GM18867 (cell line): ENCODE measurements at regions not wholly inside any gene's neighbourhood (a gene's known extent, or its start where the extent isn't known, plus 50 kb on each side); places are given as distances from the start of the nearest gene placed in this dataset.
"Not testable (repeated sequence)": the region's sequence is repeated elsewhere in the genome, so short reads cannot be mapped to it uniquely, and the experiment has no call there.

ENCODE experiments used
- ATAC-seq: cut with Tn5 transposase; IDR thresholded peaks from one replicate; pipeline ENCODE4 v1.9.1; 2021; ENCODE audit warnings: mild to moderate bottlenecking, moderate library complexity; ENCODE audit not compliant: unreplicated experiment

DNA sequence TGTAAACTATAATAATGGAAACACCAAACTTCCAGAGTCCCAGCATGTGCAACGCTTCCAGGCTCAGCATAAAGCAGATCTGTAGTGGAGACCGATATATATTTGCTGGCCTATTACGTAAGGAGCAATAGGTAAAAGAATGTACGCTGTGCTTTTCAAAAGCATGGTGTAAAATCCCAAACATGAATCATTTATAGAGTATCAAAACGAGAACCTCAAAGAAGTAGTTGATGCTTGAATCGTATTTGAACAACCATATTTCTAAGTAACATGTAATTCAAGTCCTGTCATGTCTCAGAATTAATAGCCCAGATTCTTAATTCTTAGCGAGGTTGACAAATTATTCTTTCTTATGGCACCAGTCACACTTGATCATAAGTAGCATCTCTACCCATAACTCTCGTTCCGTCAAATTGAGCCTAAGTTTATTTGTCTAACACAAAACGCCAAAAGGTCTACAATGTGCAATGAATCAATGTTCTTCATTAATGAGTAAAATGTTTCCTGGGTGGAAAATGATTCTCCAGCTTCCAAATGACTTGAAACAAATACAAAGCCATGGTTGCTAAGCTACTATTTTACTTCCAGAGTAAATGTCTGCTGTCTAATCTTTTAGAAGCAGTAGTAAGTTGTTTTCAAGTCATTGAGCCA is 811.5 kb upstream of the FRG1 start:
- ATAC-seq, result no peak

DNA sequence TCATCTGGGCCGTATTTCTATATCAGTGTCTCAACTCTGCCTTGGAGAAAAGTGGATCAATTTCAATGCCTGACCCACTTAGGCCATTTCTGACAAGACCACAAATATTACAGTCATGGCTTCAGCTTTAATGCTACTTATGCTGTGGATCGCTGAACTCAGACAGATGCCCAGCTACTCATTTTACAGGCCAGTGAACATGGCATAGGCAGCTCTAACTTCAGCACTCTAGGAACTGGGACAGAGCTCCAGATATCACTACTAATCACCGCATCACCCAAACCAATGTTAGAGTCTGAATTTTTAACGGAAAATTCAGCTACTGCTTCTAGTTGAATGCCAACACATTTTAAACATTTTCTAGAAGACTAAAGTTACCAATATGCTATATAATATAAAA is 809.6 kb upstream of the FRG1 start:
- ATAC-seq, result no peak

DNA sequence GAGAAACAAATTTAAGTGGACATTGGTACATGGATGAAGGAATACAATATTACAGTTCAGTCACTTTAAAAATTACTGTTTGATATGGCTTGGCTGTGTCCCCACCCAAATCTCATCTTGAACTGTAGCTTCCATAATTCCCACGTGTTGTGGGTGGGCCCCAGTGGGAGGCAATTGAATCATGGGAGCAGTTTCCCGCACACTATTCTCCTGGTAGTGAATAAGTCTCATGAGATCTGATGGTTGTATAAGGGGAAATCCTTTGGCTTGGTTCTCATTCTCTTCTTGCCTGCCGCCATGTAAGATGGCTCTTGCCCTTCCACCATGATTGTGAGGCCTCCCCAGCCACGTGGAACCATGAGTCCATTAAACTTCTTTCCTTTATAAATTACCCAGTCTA is 804.2 kb upstream of the FRG1 start:
- no peak for ATAC-seq

DNA sequence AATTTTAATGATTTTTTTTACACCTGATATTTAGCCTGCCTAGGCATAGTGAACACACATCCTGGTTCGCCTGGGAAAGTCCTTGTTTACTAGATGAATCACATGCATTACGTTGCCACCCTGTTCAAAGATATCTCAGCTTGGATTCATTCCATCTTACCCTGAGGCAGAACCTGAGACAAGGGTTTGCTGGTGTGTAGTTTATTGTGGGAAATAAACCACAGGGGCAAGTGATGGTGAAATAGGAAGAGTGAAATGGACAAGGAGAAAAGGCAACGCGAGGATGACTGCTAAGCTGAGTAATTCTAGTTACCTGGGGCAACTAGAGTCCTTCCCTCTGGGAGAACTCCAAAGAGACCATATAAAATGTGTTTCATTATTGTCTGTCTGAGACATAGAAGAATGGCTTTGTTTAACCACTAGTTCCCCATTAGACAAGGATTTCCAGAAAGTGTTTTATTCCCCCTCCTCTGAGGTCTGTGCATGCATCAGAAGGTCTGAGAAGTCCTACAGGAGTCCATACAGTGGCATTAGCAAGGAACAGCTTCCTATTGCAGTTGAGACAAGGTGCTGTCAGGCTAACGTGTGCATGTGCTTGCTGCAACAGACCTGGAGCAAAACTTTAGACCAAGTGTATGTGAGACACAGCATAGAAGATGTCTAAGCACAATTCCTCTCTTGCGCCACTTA is 797.3 kb upstream of the FRG1 start:
- ATAC-seq, result no peak

DNA sequence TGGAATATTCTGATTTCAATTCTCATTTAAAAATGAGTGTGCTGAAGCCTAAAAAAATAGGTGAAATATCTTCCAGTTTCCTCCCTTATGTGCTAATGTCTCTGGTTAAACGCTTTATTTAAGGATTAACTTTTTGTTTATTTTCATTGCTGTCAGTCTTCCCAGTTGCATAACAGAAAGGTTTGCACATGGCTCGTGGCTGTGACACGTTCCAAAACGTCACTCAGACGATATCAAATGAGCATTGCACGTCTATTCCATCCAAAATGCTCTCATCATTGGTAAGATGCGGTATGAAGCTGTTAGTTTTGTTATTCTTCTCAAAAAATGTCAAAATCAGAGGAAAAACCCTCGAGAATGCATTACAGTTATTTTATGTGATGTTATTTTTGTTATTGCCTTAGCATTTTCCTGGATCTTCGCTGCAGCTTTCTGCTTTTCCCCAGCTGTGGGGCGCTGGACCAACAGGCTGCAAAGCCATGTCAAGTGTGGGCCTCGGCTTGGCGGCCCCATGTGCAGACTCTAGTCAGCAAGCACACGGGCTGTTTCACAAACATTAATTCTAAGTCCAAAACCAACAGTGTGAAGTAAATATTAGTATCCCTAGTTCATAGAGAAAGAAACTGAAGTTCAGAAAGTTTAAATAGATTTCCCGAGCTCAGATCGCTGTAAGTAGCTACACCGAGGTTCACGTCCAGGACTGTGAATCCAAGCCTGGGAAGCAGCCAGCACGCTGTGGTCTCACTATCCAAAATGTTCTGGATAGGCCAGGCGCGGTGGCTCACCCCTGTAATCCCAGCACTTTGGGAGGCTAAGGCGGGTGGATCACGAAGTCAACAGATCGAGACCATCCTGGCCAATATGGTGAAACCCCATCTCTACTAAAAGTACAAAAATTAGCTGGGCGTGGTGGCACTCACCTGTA is 793.4 kb upstream of the FRG1 start:
- no peak for ATAC-seq

DNA sequence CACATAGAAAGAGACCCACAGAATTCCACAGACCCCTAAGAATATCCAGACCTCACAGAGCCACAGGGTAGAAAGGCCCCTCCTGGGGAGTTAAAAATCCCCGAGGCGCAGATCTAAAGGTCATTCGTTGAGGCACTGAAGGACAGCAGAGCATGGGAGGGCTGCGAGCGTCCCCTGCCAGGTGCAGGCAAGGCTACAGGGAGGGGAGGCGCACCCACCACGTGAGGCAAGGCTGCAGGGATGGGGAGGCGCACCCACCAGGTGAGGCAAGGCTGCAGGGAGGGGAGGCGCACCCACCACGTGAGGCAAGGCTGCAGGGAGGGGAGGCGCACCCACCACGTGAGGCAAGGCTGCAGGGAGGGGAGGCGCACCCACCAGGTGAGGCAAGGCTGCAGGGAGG is 785.6 kb upstream of the FRG1 start:
- not testable (repeated sequence) for ATAC-seq

DNA sequence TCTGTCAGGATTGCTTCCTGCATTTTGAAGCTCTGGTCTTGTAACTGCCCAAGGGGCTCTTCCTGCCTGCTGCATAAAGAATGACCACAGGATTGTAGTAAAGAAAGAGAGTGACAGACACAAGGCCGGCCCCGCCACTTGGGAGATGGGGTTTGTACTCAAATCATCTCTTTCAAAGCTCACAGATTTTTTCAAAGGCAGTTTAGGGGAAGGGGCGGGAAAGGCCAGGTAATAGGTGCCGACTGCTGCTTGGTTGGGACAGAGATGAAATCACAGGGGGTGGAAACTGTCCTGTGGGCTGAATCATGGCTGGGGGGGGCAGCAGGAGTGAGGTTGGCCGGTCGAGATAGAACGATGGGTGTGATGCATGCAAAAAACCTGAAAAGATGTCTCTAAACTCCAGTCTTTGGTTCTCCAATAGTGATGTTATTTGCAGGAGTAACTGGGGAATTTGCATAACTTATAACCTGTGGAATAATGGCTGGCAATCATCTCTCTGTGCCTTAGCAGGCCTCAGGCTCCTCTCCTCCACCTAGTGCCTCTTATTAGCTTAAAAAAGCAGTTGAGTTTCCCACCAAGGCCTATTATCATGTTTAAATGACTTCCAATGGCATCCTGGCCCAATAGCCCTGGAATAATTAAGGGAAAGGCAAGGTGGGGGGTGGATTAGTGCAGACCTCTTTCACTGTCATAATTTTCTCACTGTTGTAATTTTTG is 778.4 kb upstream of the FRG1 start:
- ATAC-seq, result no peak

DNA sequence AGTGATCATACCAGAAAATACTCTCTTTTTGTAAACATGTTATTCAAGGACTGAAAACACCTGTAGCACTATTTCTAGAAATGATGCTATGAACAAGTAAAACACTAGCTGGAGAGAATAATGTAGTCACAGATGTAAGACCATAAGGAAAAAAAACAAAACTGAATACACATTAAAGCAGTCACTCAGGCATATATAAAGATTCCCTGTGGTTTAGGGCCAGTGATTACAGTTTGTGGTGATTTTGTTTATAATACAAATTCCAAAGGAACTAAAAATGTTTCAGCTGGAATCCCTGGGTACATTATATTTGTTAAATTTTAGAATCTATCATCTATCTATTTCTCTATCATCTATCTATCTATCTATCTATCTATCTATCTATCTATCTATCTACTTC is 777.8 kb upstream of the FRG1 start:
- no peak for ATAC-seq

DNA sequence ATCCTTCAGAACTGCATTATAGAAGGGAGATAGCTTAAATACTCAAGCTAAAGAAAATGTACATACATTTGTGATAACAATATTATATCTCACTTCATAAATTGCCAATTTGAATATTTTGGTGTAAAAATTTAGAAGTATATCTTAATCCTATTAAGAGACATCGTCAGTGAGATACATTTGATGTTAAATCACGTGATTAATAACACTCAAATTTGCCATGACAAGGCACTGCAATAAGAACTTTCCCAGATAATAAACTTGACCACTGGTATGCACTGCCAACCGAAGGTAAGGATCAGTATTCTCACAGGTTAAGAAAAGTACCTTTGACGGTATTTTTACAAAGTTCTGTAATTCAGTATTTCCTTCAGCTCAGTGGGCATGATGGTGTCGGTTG is 764.7 kb upstream of the FRG1 start:
- ATAC-seq, result no peak

DNA sequence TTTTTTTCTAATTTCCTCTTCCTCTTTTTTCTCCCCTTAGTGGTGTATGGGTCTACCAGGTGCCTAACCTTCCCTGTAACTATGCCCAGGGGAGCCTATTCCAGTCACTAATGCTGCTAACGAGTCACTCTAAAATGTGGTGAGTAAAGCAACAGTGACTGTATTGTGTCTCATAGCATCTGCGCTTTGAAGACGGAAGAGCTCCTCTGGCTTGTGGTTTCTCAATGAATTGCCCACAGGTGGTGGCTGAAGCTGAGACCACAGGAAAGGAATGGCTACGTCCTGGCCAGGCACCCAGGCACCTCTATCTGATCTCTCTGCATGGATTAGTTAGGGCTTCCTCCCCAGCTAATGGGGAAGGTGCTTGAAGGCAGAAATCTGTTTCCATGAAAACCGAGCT is 763.5 kb upstream of the FRG1 start:
- no peak for ATAC-seq

DNA sequence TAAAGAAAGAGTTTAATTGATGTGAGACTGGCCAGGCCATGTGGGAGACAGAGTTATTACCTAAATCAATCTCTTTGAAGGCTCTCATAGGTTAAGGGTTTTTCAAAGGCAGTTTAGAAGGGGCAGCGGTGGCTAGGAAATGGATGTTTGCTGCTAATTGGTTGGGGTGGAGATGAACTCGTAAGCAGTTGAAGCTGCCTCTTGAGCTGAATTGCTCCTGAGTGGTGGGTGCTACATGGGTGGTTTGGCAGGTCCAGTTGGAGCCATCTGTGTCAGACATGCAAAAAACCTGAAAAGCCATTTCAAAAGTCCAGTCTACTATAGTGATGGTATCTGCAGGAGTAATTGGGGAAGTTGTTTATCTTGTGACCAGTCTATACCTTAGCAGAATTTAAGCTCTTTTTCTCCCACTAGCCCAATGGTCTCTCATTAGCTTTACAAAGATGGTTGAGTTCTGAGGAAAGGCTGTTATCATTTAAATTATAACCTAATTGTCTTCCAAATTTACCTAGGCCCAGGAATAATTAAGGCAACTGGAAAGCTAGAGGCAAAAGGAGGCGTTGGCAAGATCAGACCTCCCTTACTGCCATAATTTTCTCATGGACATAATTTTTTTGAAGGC is 762.4 kb upstream of the FRG1 start:
- no peak for ATAC-seq

DNA sequence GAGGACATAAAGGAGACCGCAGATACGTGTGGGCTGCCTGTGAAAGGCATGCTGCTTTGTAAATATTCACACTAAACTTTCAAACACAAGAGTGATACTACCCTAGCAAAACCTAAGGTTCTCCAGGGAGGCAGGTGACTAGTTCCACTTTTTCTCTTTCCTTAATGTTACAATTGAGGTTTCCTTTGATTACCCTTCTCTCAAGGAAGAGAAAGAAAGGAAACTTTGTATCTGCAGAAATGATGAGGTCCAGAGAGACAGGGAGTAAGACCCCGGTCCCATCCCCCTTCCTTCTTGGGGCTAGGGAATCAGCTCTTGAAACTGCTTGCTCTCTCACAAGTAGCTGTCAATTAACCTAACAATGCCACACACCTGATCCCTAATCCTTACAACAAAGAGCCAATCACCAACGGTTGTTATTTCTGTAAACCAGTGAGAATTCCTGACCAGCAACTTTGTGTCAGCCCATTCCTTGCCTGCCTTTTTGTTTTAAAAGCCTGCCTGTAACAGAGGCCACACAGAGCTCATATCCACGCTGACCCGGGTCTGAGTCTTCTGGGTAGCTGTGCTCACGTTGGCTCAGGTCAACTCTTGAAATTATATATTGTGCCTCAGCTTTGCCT is 754.8 kb upstream of the FRG1 start:
- no peak for ATAC-seq

DNA sequence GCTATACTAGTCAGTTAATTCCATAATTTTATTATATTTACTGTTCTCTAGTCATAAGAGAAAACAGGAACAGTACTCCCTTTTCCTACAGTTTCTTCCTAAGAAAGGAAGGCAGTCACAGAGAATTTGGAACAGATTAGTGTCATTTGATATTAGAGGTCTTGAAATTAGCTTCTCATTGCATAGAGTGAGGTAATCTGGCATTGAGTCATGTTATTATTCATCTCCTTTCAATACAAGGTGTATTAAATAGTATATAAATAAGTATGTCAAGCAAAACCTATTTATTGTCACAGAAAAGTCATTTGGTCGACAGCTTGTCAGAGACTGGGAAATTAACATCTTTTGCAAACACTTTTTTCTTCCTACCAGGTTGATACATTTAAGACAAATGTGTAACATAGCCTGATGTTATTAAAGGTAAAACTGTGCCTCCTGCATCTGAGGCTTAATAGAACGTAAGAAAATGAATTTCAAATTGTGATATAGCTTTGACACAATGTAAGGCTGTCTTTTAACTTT is 753.1 kb upstream of the FRG1 start:
- no peak for ATAC-seq

DNA sequence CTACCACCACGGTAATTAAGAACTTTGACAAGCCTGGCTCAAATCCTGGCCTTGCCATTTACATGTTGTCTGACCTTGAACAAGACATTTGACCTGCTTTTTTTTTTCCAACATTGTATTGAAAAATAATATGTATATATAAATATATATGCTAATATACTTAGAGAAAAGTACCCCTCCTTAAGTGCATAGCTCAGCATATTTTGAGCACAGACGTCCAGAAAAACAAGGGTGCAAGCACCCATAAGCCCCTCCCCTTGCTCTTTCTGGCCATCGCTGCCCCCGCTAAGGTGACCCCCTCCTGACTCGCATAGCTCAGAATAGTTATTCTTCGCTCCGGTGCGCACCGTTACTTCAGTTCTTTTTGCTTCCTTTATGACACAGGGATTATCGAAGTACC is 742.0 kb upstream of the FRG1 start:
- ATAC-seq, result no peak

DNA sequence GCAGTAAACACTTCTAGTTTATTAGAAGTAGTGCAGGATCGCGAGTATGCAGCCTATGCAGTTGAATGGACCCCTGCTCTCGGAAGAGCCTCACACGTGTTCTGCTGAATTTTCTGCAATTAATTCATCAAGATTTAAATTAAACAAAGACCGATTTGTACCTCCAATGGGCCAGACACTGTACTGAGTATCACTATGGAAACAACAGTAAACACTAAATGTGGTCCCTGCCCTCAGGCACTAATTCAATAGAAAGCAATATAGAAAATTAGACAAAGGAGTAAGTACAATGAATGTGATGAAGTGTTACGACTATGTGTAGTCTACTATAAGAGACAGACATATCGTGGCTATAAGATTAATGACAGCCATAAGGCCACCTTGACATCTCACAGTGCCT is 740.3 kb upstream of the FRG1 start:
- ATAC-seq, result no peak

DNA sequence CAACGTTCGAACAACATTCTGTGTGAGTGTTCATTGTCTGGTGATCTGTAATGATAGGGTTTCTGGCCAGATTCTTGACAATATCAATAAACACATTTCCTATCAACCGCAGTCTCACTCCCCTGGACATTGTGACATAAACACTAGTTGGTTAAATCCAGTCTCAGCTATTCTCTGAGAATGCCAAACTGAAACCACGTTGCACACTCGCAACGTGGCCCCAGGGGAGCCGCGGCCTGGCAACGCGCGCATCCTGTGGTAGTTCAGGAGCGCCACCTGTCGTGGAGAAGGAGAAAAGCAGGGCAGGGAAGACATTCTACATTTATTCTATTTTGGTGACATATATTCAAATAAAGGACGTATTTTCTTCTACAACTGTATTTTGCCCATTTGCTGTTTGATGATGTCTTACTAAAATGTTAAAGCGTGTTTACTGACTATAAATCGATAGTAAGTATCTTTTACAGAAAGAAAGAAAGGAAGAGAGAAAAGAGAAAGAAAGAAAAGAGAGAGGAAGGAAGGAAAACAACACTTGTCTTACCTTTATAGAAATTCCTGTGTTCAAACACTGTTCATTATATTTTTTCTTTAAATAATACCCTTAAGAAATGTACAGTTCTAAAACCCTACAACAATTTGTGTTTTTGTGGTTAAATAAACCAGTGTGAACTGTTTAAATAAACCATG is 738.3 kb upstream of the FRG1 start:
- peak; percentile 86 for ATAC-seq

DNA sequence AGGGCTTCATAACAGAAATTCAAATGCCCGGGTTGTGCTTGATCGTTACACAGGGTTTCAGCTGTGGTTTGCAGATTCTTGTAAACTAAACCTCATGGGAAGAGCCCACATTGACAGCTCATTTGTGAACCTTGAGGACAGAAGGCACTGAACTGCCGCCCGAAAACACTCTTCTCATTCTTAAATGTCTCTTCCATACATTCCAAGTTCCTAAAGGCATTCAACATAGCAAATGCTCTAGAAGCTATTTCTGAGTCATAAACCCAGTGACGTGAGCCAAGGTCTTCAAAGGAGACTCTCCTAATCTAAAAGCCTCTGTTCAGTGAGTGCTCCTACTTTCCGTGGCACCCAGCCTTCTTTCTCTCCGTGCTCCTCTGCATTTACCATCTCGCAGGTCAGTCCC is 737.8 kb upstream of the FRG1 start:
- no peak for ATAC-seq

DNA sequence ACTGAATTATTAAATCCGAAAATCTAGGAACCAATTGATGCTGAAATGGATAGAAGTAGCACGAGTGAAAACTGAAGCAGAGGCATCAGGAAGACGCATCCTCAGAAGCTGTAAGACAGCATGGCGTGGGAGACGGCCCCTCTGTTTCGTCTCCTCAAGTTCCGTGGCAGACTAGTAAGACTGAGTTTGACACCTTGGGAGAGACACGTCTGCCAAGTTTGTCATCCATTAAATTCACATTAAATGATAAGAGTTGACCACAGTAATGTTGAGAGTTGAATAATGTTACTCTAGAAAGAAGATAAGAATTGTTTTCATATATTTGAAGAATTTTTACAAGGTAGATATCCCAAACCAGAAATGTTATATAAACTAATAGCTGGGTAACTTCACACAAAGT is 736.1 kb upstream of the FRG1 start:
- ATAC-seq, result no peak

DNA sequence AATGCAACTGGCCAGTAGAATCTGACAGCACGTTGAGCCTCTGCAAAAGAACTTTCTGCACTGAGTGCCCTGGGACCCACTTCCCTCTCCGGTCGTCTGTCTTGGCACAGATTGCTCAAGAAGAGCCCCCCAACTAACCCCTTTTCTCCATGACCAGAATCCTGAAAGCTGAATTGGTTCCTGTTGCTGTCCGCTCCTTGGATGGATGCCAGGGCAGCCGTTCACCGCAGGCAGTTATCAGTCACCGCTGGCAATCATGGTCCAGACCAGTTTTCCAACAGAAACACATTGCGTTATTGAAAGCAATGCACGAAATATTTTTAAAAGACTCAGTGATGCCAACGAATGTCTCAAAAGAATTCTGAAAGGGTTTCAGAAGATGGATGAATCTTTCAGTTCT is 733.7 kb upstream of the FRG1 start:
- no peak for ATAC-seq

DNA sequence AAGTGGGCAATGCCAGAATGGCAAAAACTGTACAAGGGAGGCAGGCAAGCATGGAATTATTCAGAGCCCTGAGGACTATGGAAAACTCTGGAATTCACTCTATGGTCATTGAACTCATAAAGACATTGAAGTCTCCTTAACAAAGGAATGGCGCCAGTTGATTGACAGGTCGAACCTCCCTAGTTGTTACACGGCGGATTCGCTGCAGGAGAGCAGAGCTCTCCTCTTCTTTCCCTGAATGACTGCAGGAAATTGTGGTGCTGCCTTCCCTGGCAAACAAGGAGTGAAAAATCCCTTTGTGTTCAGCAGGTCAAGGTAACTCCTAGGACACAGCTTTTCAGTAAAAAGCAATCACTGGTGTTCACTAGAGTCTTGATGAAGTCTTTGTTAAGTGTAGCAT is 732.8 kb upstream of the FRG1 start:
- no peak for ATAC-seq
